ENCODE measurements at regions not wholly inside any gene's neighbourhood (a gene's known extent, or its start where the extent isn't known, plus 50 kb on each side); places are given as distances from the start of the nearest gene placed in this dataset.
"Not testable (repeated sequence)": the region's sequence is repeated elsewhere in the genome, so short reads cannot be mapped to it uniquely, and the experiment has no call there.

DNA sequence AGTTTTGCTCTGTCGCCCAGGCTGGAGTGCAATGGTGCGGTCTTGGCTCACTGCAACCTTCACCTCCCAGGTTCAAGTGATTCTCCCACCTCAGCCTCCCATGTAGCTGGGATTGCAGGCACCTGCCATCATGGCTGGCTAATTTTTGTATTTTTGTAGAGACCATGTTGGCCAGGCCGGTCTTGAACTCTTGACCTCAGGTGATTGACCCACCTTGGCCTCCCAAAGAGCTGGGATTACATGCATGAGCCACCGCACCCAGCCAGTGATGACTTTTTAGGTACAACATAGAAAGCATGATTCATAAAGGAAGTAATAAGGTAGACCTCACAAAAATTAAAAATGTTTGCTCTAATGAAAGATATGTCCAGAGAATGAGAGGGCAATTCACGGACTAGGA is 1119.1 kb downstream of the SUCLG1 start:
- not testable (repeated sequence) for H3K27ac Mint-ChIP-seq; H3K4me3 Mint-ChIP-seq; H3K27me3 Mint-ChIP-seq; DNase-seq; H3K36me3 Mint-ChIP-seq (ENCODE audit: low read depth); H3K4me1 Mint-ChIP-seq (ENCODE audit: low read depth)
- H3K9me3 Mint-ChIP-seq: peaks cover 14% of the 10 kb centered on the region

GRCh38 chr2:83331810-83332209 is 1127.3 kb downstream of the SUCLG1 start:
- H3K27me3 Mint-ChIP-seq: no peaks in the 10 kb centered on the region
- H3K36me3 Mint-ChIP-seq (ENCODE audit: low read depth): no peaks in the 10 kb centered on the region
- H3K4me1 Mint-ChIP-seq (ENCODE audit: low read depth): no peaks in the 10 kb centered on the region
- no peak for DNase-seq
- no peak overlapping the region for H3K4me3 Mint-ChIP-seq
- peaks cover 4% of the 10 kb centered on the region for H3K9me3 Mint-ChIP-seq
- no peak overlapping the region for H3K27ac Mint-ChIP-seq

- no peak for DNase-seq
- Mint-ChIP-seq H3K27me3 (no peaks in the 10 kb centered on the region), H3K27ac (no peak overlapping the region), H3K4me1 (ENCODE audit: low read depth) (no peaks in the 10 kb centered on the region), H3K9me3 (peaks cover 2% of the 10 kb centered on the region), H3K4me3 (no peak overlapping the region), H3K36me3 (ENCODE audit: low read depth) (no peaks in the 10 kb centered on the region)
These were observed 1136.0 kb downstream of the SUCLG1 start for GRCh38 chr2:83323038-83323437.

DNA sequence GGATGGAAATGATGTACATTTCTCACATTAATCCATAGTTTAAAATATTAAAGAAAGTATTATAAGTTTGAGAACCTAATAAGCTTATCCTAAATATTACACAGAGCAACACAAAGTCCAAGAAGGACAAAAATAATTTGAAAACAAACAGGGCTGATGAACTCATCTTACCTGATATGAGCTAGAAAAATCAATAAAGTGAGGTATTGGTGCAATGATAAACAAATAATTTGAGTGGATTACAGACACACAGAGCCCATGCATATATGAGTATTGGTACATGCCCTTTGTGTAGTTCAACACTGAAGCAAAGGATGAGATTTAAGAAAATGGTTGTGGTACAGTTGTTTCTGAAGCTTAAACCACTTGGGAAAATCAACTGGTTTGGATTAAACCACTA is 1139.0 kb downstream of the SUCLG1 start:
- Mint-ChIP-seq H3K36me3 (ENCODE audit: low read depth) (no peaks in the 10 kb centered on the region), H3K27ac (no peak overlapping the region), H3K4me1 (ENCODE audit: low read depth) (no peaks in the 10 kb centered on the region), H3K4me3 (no peak overlapping the region), H3K27me3 (no peaks in the 10 kb centered on the region), H3K9me3 (peaks cover 5% of the 10 kb centered on the region)
- no peak for DNase-seq

- H3K9me3 Mint-ChIP-seq: peaks cover 4% of the 10 kb centered on the region
- no peaks in the 10 kb centered on the region for H3K4me1 Mint-ChIP-seq (ENCODE audit: low read depth)
- H3K27me3 Mint-ChIP-seq: no peaks in the 10 kb centered on the region
- H3K4me3 Mint-ChIP-seq: no peak overlapping the region
- no peak for DNase-seq
- no peaks in the 10 kb centered on the region for H3K36me3 Mint-ChIP-seq (ENCODE audit: low read depth)
- no peak overlapping the region for H3K27ac Mint-ChIP-seq
These were observed 1153.2 kb downstream of the SUCLG1 start for GRCh38 chr2:83305758-83306378.

GRCh38 chr2:83291083-83291482 is 1168.0 kb downstream of the SUCLG1 start:
- Mint-ChIP-seq H3K27ac (no peak overlapping the region), H3K27me3 (no peaks in the 10 kb centered on the region), H3K36me3 (ENCODE audit: low read depth) (no peaks in the 10 kb centered on the region), H3K9me3 (peaks cover 2% of the 10 kb centered on the region), H3K4me3 (no peak overlapping the region), H3K4me1 (ENCODE audit: low read depth) (no peaks in the 10 kb centered on the region)
- no peak for DNase-seq

GRCh38 chr2:83282841-83283240 is 1176.2 kb downstream of the SUCLG1 start:
- H3K27ac Mint-ChIP-seq: no peak overlapping the region
- no peaks in the 10 kb centered on the region for H3K36me3 Mint-ChIP-seq (ENCODE audit: low read depth)
- no peaks in the 10 kb centered on the region for H3K4me1 Mint-ChIP-seq (ENCODE audit: low read depth)
- H3K4me3 Mint-ChIP-seq: no peak overlapping the region
- no peak for DNase-seq
- H3K9me3 Mint-ChIP-seq: peaks cover 5% of the 10 kb centered on the region
- H3K27me3 Mint-ChIP-seq: no peaks in the 10 kb centered on the region

GRCh38 chr2:83282043-83282795 is 1176.9 kb downstream of the SUCLG1 start:
- DNase-seq: no peak
- Mint-ChIP-seq H3K27ac (no peak overlapping the region), H3K27me3 (no peaks in the 10 kb centered on the region), H3K4me1 (ENCODE audit: low read depth) (no peaks in the 10 kb centered on the region), H3K36me3 (ENCODE audit: low read depth) (no peaks in the 10 kb centered on the region), H3K9me3 (peaks cover 8% of the 10 kb centered on the region), H3K4me3 (no peak overlapping the region)

GRCh38 chr2:83280391-83280790 is 1178.7 kb downstream of the SUCLG1 start:
- Mint-ChIP-seq H3K36me3 (ENCODE audit: low read depth) (no peaks in the 10 kb centered on the region), H3K9me3 (peaks cover 8% of the 10 kb centered on the region), H3K4me1 (ENCODE audit: low read depth) (no peaks in the 10 kb centered on the region), H3K4me3 (no peak overlapping the region), H3K27ac (no peak overlapping the region), H3K27me3 (no peaks in the 10 kb centered on the region)
- no peak for DNase-seq

DNA sequence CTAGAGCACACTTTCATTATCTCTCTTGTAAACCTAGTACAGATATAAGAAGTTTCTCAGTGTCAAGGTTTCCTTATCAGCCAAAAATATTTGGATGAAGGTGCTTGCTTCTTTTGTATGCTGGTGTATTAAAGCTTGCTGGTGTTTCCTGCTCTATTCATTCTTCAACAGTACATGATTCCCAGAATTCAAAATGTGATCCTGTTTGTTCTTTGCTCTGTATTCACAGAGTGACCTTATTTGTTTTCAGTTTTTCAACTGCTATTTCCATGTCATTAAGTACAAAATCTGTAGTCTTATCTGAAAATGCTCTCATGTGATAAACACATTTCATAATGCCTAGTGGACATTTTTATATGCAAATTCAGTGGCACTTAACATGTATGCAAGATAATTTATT is 1185.8 kb downstream of the SUCLG1 start:
- H3K36me3 Mint-ChIP-seq (ENCODE audit: low read depth): no peaks in the 10 kb centered on the region
- H3K27ac Mint-ChIP-seq: no peak overlapping the region
- H3K9me3 Mint-ChIP-seq: peaks cover 8% of the 10 kb centered on the region
- no peak overlapping the region for H3K4me3 Mint-ChIP-seq
- DNase-seq: no peak
- no peaks in the 10 kb centered on the region for H3K27me3 Mint-ChIP-seq
- H3K4me1 Mint-ChIP-seq (ENCODE audit: low read depth): no peaks in the 10 kb centered on the region

- Mint-ChIP-seq H3K4me1 (ENCODE audit: low read depth) (no peaks in the 10 kb centered on the region), H3K27ac (no peak overlapping the region), H3K36me3 (ENCODE audit: low read depth) (no peaks in the 10 kb centered on the region), H3K9me3 (peaks cover 17% of the 10 kb centered on the region), H3K27me3 (no peaks in the 10 kb centered on the region), H3K4me3 (no peak overlapping the region)
- DNase-seq: no peak
These were observed 1197.4 kb downstream of the SUCLG1 start for GRCh38 chr2:83261591-83262136.

- no peaks in the 10 kb centered on the region for H3K4me1 Mint-ChIP-seq (ENCODE audit: low read depth)
These were observed 1205.2 kb downstream of the SUCLG1 start for GRCh38 chr2:83253848-83254247.

GRCh38 chr2:83251321-83251872 is 1207.7 kb downstream of the SUCLG1 start:
- H3K27ac Mint-ChIP-seq: no peak overlapping the region
- no peaks in the 10 kb centered on the region for H3K4me1 Mint-ChIP-seq (ENCODE audit: low read depth)
- H3K27me3 Mint-ChIP-seq: no peaks in the 10 kb centered on the region
- peaks cover 8% of the 10 kb centered on the region for H3K9me3 Mint-ChIP-seq
- H3K36me3 Mint-ChIP-seq (ENCODE audit: low read depth): no peaks in the 10 kb centered on the region
- H3K4me3 Mint-ChIP-seq: no peak overlapping the region
- no peak for DNase-seq

More at GRCh38 chr2:83253848-83254247, 1205.2 kb downstream of the SUCLG1 start:
- Mint-ChIP-seq H3K36me3 (ENCODE audit: low read depth) (no peaks in the 10 kb centered on the region), H3K9me3 (peaks cover 16% of the 10 kb centered on the region), H3K27ac (no peak overlapping the region), H3K4me3 (no peak overlapping the region), H3K27me3 (no peaks in the 10 kb centered on the region)
- no peak for DNase-seq

- peaks cover 11% of the 10 kb centered on the region for H3K9me3 Mint-ChIP-seq
- H3K4me1 Mint-ChIP-seq (ENCODE audit: low read depth); H3K4me3 Mint-ChIP-seq; H3K36me3 Mint-ChIP-seq (ENCODE audit: low read depth); H3K27ac Mint-ChIP-seq; DNase-seq; H3K27me3 Mint-ChIP-seq: not testable (repeated sequence)
These were observed 1213.1 kb downstream of the SUCLG1 start for GRCh38 chr2:83245806-83246537.
